ENCODE measurements at regions not wholly inside any gene's neighbourhood (a gene's known extent, or its start where the extent isn't known, plus 50 kb on each side); places are given as distances from the start of the nearest gene placed in this dataset.
A peak's percentile ranks its signal among the peaks of the same experiment; 100 is the strongest.

DNA sequence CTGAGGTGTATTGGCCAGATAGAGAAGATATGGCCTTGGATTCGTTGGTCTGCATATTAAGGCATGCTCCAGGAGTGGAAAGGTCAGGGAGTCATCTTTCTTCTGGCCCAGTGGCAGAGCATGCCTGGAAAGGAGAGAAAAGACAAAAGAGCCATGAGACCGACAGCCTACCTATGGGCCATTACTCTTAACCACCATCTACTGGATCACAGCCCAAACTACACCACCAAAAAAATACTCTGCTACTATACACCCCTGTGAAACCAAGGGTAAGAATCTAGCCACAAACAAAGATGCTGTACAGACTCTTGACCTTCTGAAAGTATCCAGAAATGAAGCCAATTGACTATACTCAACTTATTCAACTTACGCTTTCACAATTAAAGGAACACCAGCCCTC, 96.1 kb upstream of the PLSCR5 start:
- H3K4me1 ChIP-seq (ENCODE audit: control insufficient read depth, insufficient read depth, low read length) = no peaks in the 10 kb centered on the region
- H3K9me3 ChIP-seq (replicated peaks; ENCODE audit: control insufficient read depth, insufficient read depth, low read length) = no peaks in the 10 kb centered on the region
- H3K27ac ChIP-seq (ENCODE audit: control insufficient read depth, insufficient read depth) = no peak overlapping the region
- BruUV-seq (replicated peaks) = no TSS peak
- peak; percentile 40 for ATAC-seq
- TF ChIP-seq KLF5 (IDR thresholded peaks at IDR 0.05; ENCODE audit: partially characterized antibody) (no peak), TAF1 (IDR thresholded peaks at IDR 0.05; ENCODE audit: borderline replicate concordance, low read depth, low read length) (no peak), MYC (IDR thresholded peaks at IDR 0.05; ENCODE audit: insufficient read depth, insufficient read length, insufficient replicate concordance, low read length, severe bottlenecking) (no peak), SMARCA5 (IDR thresholded peaks at IDR 0.05) (no peak), RELA (IDR thresholded peaks at IDR 0.05; ENCODE audit: borderline replicate concordance, partially characterized antibody) (no peak), IRF4 (IDR thresholded peaks at IDR 0.05; ENCODE audit: low read depth, low read length) (no peak), TARDBP (IDR thresholded peaks at IDR 0.05; ENCODE audit: borderline replicate concordance) (no peak), PML (IDR thresholded peaks at IDR 0.05; ENCODE audit: low read length) (no peak), NFYA (IDR thresholded peaks at IDR 0.05; ENCODE audit: borderline replicate concordance, low read depth, low read length) (no peak), HDAC2 (IDR thresholded peaks at IDR 0.05) (no peak), STAT1 (conservative IDR thresholded peaks at IDR 0.05) (no peak), PAX8 (IDR thresholded peaks at IDR 0.05) (no peak), BRCA1 (IDR thresholded peaks at IDR 0.05; ENCODE audit: low read depth, low read length) (no peak), NBN (IDR thresholded peaks at IDR 0.05) (no peak), HCFC1 (IDR thresholded peaks at IDR 0.05; ENCODE audit: low read length) (no peak), ZNF217 (IDR thresholded peaks at IDR 0.05) (no peak), HDAC6 (IDR thresholded peaks at IDR 0.05; ENCODE audit: unreplicated experiment) (no peak), ZSCAN29 (IDR thresholded peaks at IDR 0.05) (no peak)
- TF ChIP-seq, protein P1, sequence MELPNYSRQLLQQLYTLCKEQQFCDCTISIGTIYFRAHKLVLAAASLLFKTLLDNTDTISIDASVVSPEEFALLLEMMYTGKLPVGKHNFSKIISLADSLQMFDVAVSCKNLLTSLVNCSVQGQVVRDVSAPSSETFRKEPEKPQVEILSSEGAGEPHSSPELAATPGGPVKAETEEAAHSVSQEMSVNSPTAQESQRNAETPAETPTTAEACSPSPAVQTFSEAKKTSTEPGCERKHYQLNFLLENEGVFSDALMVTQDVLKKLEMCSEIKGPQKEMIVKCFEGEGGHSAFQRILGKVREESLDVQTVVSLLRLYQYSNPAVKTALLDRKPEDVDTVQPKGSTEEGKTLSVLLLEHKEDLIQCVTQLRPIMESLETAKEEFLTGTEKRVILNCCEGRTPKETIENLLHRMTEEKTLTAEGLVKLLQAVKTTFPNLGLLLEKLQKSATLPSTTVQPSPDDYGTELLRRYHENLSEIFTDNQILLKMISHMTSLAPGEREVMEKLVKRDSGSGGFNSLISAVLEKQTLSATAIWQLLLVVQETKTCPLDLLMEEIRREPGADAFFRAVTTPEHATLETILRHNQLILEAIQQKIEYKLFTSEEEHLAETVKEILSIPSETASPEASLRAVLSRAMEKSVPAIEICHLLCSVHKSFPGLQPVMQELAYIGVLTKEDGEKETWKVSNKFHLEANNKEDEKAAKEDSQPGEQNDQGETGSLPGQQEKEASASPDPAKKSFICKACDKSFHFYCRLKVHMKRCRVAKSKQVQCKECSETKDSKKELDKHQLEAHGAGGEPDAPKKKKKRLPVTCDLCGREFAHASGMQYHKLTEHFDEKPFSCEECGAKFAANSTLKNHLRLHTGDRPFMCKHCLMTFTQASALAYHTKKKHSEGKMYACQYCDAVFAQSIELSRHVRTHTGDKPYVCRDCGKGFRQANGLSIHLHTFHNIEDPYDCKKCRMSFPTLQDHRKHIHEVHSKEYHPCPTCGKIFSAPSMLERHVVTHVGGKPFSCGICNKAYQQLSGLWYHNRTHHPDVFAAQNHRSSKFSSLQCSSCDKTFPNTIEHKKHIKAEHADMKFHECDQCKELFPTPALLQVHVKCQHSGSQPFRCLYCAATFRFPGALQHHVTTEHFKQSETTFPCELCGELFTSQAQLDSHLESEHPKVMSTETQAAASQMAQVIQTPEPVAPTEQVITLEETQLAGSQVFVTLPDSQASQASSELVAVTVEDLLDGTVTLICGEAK (IDR thresholded peaks at IDR 0.05; ENCODE audit: borderline replicate concordance) = no peak
- TF ChIP-seq, protein P2, sequence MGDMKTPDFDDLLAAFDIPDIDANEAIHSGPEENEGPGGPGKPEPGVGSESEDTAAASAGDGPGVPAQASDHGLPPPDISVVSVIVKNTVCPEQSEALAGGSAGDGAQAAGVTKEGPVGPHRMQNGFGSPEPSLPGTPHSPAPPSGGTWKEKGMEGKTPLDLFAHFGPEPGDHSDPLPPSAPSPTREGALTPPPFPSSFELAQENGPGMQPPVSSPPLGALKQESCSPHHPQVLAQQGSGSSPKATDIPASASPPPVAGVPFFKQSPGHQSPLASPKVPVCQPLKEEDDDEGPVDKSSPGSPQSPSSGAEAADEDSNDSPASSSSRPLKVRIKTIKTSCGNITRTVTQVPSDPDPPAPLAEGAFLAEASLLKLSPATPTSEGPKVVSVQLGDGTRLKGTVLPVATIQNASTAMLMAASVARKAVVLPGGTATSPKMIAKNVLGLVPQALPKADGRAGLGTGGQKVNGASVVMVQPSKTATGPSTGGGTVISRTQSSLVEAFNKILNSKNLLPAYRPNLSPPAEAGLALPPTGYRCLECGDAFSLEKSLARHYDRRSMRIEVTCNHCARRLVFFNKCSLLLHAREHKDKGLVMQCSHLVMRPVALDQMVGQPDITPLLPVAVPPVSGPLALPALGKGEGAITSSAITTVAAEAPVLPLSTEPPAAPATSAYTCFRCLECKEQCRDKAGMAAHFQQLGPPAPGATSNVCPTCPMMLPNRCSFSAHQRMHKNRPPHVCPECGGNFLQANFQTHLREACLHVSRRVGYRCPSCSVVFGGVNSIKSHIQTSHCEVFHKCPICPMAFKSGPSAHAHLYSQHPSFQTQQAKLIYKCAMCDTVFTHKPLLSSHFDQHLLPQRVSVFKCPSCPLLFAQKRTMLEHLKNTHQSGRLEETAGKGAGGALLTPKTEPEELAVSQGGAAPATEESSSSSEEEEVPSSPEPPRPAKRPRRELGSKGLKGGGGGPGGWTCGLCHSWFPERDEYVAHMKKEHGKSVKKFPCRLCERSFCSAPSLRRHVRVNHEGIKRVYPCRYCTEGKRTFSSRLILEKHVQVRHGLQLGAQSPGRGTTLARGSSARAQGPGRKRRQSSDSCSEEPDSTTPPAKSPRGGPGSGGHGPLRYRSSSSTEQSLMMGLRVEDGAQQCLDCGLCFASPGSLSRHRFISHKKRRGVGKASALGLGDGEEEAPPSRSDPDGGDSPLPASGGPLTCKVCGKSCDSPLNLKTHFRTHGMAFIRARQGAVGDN (IDR thresholded peaks at IDR 0.05) = no peak
- WGBS (ENCODE audit: insufficient coverage, insufficient replicate concordance, low lambda C conversion rate, missing lambda C conversion rate) = 29% methylated on average over 3 of the region's 3 CpGs
- H3K79me2 ChIP-seq (ENCODE audit: control insufficient read depth, insufficient read depth, low read length) = no peaks in the 10 kb centered on the region
- intact Hi-C loops (cut with micrococcal nuclease; ENCODE audit: unreplicated experiment) (no loop called here), in situ Hi-C loops (cut with MboI) (no loop called here)
- CTCF ChIA-PET = no interaction called here
- H3K4me3 ChIP-seq = no peak overlapping the region
- FAIRE-seq = no peak
- H3K27me3 ChIP-seq (replicated peaks in 1 of 2; ENCODE audit: control insufficient read depth in 2 of 2, insufficient read depth in 2 of 2, low read length in 1 of 2) = no peaks in the 10 kb centered on the region
- SMC1A ChIA-PET (ENCODE audit: uncharacterized antibody, unreplicated experiment) = no interaction called here
- H4K20me1 ChIP-seq (ENCODE audit: control insufficient read depth, insufficient read depth) = no peaks in the 10 kb centered on the region
- RAD21 ChIA-PET (ENCODE audit: unreplicated experiment) = no interaction called here
- H2AFZ ChIP-seq (ENCODE audit: control insufficient read depth, low read depth, low read length) = no peak overlapping the region
- H3K36me3 ChIP-seq (ENCODE audit: control insufficient read depth in 2 of 2, insufficient read depth in 2 of 2, low read length in 1 of 2) = no peaks in the 10 kb centered on the region
- no peak overlapping the region for H3K4me2 ChIP-seq (ENCODE audit: control insufficient read depth, insufficient read depth)
- DNase-seq (ENCODE audit: low read depth, low spot score) = no peak
- no peak overlapping the region for H3K9ac ChIP-seq (ENCODE audit: control insufficient read depth, insufficient read depth, low read length)
- POLR2A ChIA-PET = no interaction called here
